ENCODE measurements at regions not wholly inside any gene's neighbourhood (a gene's known extent, or its start where the extent isn't known, plus 50 kb on each side); places are given as distances from the start of the nearest gene placed in this dataset.

DNA sequence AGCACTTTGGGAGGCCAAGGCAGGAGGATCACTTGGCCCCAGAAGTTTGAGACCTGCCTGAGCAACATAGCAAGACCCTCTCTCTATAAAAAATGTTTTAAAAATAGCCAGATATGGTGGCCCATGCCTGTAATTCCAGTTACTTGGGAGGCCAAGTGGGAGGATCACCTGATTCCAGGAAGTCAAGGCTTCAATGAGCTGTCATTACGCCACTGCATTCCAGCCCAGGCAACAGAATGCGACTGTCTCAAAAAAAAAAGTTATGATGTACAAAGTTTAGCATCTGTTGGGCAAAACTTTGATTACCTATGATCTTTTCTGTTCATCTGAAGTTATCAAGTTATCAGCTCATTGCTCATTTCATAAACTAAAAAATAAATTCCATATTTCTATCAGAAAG is 504.1 kb upstream of the PKDCC start:
- TF ChIP-seq, protein P1, sequence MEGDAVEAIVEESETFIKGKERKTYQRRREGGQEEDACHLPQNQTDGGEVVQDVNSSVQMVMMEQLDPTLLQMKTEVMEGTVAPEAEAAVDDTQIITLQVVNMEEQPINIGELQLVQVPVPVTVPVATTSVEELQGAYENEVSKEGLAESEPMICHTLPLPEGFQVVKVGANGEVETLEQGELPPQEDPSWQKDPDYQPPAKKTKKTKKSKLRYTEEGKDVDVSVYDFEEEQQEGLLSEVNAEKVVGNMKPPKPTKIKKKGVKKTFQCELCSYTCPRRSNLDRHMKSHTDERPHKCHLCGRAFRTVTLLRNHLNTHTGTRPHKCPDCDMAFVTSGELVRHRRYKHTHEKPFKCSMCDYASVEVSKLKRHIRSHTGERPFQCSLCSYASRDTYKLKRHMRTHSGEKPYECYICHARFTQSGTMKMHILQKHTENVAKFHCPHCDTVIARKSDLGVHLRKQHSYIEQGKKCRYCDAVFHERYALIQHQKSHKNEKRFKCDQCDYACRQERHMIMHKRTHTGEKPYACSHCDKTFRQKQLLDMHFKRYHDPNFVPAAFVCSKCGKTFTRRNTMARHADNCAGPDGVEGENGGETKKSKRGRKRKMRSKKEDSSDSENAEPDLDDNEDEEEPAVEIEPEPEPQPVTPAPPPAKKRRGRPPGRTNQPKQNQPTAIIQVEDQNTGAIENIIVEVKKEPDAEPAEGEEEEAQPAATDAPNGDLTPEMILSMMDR (IDR thresholded peaks at IDR 0.05): no peak
- no peak for TF ChIP-seq EZH2phosphoT487 (IDR thresholded peaks at IDR 0.05)

Measured in neural progenitor cell (in vitro differentiated cells).